NCI-H1417 treated with DMSO at 0.1 percent for 48 hours (cell line): ENCODE measurements at regions not wholly inside any gene's neighbourhood (a gene's known extent, or its start where the extent isn't known, plus 50 kb on each side); places are given as distances from the start of the nearest gene placed in this dataset.

Experiments used
- DNase-seq: peaks from one replicate; lab custom pipeline; 2025; lab: John Stamatoyannopoulos, UW

DNA sequence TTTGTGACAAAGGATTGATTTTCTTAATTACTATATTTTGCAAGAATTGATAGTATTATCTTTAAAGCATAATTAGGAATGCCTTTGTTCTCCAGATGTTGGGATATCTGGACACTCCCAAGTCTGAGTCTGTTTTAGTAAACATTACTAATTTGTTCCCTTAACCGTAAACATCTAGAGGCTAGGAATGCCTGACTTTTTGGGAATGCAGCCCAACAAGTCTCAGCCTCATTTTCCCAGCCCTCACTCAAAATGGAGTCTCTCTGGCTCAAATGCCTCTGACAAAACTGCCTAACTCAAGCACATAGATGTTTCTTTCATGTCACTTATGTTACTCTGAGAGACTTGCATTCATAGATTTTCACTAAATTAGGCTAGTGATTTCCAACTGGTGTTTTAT lies 297.0 kb upstream of the CLNK start:
- no peak for DNase-seq

DNA sequence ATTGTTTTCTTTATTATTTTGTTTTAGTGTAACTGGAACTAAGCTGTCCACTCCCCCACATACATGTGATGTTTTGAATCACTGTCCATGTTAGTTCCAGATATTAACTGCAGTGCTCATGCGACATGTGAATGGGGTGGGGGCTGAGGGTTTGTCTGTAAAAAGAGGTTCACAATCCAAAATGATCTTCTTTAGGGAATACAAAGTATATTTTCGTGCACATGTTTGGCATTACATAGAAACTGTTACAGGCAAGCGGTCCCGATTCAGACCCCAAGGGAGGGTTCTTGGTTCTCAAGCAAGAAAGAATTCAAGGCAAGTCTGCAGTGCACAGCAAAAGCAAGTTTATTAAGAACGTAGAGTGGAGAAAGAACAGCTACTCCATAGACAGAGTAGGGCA lies 296.5 kb upstream of the CLNK start:
- DNase-seq: no peak

DNA sequence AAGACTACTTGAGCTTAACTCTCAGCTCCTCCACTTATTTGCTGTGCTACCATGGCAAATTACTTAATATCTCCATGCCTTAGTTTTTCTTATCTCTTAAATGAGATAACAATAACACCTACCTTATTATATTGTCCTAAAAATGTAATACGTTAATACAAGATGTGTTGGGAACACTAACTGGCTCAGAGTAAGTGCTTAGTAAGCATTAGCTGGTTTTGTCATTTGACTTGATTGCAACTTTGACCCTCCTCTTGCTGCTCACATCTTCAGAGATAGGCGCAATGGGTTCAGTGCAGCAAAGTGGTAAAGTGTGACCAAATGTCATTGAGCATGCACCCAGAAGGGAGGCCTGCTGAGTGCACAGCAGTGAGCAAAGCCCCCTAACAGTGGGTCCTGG lies 294.5 kb upstream of the CLNK start:
- DNase-seq: no peak

DNA sequence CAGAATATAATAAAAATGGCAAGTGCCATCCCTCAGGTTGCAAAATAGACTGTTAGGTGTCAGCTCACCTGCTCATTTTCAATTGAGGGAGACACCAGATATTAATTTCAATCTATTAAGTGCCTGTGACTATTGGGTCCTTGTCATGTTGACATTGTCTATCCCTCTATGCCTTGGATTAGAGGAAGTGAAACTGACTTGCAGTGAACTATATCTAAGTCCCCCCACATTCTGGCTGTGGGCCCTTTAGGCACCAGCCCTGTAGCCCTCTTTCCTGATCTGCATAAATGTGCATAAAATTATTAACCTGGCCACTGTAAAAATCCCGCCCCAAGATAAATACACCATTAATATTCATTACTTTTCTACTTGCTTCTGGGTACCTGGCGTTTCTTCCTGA lies 293.0 kb upstream of the CLNK start:
- no peak for DNase-seq

DNA sequence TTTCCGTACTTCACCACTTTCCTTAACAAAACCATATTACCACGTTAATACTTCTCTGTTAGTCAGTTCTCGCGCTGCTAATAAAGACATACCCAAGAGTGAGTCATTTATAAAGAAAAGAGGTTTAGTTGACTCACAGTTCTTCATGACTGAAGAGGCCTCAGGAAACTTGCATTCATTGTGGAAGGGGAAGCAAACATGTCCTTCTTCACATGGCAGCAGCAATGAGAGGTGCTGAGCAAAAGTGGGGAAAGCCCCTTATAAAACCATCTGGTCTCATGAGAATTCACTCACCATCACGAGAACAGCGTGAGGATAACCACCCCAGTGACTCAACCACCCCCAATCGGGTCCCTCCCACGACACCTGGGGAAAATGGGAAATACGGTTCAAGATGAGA lies 289.8 kb upstream of the CLNK start:
- DNase-seq: no peak

DNA sequence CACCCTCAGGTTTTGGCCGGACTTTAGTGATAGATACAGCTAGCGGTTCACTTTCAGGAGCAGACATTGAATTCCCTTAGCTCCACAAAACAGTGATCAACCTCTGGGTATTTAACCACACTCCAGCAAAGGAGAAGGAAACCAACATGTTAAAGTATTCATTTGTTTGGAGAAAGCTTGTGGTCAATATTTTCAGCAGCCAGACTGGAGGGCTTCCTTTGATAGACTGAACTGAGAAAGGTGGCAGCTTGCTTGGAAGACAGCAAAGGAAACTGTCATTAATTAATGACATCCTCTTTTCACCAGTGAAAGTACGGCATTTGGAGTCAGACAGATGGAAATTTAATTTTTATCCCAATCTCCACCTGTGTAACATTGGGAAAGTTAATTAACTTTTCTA lies 289.1 kb upstream of the CLNK start:
- no peak for DNase-seq

DNA sequence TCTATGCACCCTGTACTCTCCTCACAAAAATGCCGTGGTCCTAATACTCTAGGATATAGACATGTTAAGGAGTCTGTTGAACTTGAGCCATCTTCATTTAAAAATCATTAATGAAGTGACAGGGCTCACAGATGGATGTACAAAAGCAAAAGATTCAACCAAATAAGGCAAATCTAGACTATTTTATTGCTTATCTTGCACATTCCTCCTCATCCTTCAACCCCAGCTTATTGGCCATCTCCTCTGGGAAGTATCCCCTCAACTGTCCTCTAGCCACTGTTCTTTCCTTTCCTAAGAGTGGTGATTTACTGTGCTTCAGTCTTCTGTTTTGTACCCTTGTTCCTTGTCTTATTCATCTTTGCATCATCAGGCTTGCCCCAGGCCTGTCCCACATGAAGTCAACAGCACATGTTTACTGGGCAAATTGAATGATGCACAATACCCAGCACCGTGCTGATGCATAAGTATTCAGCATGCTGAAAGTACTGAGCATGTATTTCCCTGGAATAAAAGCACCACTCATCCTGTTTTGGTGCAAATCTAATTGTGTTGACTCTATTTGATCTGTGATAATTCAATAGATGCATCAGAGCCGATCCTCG lies 287.3 kb upstream of the CLNK start:
- DNase-seq: no peak

DNA sequence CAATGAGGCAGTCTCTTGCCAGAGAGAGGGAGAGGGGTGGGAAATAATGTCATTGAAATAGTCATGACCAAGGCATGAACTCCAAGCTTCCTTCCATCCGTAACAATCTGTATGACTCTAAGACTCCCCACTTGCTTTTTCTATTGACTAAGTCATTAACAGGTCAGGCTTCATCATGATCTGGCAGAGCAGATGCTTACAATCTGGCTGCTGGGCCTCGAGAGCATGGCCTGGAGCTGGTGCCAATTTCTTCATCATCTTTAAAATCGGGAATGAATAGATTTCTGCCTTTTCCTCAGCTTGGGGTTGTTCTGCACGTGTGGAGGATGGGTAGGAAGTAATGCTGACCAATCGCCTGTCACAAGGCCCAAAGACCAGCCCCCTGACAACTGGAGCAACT lies 280.6 kb upstream of the CLNK start:
- DNase-seq: no peak

DNA sequence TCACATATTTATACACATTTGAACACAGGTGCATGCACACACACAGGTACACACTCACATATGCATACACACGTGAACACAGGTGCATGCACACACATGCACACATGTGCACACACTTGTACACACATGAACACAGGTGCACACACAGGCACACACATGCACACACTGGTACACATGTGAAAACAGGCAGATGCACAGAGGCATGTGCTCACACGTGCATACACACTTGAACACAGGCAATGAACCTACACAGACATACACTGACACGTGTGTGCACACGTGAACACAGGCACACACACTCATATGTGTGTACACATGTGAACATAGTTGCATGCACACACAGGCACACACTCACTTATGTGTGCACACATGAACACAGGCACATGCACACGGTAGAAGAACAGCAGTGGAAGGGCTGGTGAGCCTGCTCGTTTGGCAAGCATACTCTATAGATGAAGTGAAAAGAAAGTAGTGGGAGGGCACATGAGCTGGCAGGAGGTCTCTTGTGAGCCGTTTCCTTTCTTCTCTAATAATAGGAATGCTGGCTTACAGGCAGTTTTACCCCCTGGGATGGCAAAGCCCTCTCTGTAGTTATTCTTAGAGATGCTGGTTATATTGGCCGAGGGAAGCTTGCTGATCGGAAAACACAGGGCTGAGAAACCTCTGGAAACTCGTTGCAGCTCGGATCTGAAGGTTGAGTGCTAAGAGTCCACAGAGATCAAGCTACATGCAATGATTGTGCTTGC lies 279.6 kb upstream of the CLNK start:
- DNase-seq: no peak

DNA sequence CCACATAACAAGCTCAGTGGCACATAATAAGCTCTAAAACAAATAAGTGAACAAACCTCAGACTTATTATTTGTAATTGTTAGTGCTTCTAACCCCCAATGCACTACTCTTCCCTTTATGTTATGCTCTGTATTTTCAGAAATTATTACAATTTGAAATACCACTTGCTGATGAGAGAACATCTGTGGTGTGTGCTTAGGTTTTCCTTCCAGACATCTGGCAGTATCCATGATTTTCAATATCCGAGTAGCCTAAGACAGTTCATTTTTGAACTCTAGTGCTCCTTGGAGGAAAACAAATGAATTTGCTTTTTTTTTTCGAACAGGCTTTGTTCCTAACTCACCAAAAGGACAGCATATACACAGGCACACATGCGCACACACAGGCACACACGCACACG lies 278.7 kb upstream of the CLNK start:
- DNase-seq: no peak

DNA sequence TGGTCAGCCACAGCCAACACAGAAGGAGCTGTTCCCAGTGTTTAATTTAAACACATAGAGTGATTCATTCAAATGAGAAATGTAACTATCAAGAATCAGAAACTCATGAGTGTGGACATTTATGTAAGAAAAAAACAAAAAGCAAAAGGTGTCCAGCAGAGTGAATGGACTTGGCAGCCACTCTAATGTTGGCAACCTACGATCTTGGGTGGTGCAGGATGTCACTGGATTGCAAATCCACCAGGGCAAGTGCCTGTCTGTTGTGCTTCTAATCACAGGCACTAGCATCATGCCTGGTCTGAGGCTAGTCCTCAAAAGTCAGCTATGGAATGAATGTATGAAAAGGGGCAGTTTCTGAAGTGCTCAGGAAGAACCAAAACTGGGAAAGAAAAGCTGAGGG lies 277.7 kb upstream of the CLNK start:
- DNase-seq: no peak

DNA sequence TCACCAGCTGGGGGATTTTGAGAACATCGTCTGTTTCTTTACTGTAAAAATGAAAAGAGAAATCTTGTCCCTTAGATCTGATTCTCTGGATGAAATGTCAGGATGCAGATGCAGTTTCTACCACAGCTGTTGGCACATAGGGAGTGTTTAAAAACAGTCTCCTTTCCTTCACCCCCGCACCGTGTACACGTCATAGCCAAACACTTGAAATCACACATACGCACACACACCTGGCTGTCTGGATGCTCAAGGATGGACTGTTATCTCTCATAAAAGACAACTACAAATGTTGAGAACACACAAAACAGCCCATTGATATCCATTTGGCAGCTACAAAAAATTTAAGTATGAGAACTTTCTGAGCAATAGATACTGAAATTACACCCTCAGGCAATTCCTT lies 275.8 kb upstream of the CLNK start:
- DNase-seq: no peak

DNA sequence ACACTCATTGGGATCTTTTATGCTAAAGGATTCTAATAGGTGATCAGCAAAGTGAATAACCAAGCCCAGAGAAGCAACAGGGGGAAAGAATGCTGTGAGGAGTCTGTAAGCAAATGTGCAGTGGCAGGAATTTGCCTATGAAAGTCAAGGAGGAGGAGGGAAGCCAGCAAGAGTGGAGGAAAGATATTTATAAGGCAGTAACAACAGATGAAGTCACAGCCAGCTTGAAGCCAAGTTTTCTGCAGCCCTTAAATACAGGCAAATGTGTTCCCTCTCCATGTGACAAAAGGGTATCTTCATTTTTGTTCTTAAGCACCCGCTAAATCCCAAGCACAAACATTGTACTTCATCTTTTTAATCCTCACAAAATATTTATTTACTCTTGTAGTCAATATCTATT lies 275.0 kb upstream of the CLNK start:
- DNase-seq: no peak

DNA sequence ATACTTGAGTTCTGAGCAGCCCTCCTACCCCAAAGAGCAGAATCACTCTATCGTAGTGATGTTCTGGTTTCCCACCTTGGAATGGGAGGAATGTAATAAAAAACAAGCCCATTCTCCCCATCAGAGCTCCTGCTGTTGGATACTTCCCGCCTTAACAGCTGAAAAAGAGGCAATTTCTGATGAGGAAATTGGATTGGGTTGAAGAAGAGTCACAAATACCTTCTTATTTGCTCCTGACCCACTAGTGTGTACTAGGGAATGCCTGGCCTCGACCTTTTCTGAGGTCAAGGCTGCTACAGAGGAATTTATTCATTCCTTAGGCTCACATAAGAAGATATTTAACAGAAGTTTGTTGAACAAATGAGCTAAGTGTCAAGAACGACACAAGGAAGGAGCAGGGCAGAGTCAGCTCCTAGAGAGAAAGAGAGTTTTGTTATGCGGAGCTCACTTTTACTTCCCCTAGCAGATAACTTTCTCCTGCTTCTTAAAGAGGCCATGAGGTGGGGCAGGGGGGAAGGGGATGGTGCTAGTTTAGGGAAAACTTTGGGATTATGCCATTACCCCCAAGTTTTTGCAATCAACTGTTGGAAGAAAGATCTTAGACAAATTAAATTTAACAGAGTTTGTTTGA lies 273.8 kb upstream of the CLNK start:
- DNase-seq: no peak

DNA sequence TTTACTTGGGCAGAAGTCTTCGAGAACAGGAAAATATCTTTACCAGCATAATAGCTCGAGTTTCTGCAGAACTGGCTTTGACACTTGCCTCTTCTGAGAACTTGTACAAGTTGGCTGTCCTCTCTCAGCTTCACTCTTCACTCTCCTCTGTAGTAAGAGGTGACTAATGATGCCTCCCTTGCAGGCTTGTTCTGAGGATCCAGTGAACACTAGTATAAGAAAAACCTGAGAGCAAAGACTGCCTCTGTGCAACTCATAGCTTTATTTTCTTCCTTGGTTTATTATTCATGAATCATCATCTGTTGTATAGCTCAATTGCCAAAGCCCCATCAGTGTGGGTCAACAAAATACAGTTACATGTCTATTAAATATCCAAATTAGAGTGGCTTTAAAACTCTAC lies 266.7 kb upstream of the CLNK start:
- DNase-seq: no peak

DNA sequence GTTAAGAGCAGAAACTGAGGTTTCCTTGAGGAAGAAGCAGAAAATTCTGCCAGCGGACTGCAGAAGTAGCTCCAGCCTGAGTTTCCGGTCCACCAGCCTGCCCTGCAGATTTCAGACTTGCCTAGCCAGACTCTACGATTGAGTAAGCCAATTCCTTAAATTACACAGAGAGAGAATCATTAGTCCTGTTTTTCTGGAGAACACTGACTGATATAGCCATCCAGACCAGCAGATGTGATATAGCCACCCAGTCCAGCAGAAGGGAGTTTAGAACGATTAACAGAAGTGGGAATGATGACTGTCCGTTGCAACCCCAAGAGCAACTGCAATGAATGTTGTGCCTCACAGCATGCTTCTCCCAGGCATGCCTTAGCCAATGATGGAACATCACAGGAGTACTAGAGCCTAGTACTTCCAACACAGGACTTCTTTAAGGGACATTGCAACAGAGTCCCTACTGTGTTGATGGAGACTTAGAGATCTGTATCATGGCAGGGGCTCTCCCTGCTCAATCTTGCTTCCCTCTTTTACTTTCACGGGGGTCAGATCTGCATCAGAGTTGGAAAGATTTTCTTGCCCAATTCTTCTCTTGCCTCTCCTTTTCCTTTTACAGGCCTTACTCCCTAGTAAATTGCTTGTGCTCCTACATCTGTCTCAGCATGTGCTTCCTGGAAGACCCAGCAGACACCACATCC lies 264.6 kb upstream of the CLNK start:
- no peak for DNase-seq

DNA sequence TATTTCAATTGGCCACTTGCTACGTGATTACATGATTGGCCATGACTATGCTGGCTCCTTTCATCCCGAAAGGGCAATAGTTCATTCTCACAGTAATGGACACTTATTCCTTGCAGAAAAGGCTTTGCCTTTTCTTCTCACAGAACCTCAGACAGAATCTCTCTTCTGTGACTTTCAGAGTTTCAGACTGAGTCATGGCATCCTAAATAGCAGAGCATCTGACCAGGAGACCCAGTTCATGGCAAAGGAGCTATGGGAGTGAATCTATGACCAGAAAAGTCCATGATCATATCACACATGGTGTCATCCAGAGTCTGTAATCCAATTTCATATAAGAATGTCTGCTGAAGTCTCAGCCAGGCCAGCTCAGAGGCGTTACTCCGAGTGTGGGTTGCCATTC lies 263.3 kb upstream of the CLNK start:
- no peak for DNase-seq

DNA sequence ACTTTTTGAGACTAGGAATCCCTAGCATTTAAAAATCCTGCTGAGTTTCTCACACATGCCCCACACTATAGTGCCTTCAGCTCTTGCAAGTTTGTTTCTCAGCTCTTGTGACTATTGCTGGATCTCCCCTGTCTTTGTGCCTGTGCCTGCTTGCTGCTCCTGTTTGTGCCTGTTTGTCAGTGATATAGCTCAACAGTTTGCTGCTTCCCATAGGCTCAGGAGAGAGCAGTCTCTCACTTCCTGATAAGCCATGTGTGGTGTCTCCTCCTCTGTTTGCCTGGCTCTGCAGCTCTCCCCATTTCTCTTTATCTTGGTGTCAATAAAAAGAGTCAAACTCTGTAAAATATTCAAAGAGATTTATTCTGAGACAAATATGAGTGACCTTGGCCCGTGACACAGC lies 259.8 kb upstream of the CLNK start:
- no peak for DNase-seq

DNA sequence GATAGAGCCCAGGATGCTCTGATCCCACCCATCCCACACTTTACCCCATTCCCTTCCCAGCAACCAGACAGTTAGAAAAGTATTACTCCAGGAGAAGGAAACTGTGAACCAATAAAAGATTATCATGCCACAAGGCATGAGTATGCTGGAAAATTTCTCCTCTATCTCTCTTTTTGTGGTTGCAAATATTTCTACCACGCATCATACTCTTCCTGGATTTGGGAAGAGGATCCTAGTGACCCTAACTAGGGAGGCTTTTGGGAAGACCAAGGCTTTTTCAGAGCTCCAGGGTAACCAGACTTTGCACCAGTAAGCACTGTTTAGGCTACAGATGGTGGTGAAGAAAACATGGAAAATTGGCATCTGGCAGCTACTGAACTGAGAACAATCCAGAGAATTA lies 257.6 kb upstream of the CLNK start:
- no peak for DNase-seq

DNA sequence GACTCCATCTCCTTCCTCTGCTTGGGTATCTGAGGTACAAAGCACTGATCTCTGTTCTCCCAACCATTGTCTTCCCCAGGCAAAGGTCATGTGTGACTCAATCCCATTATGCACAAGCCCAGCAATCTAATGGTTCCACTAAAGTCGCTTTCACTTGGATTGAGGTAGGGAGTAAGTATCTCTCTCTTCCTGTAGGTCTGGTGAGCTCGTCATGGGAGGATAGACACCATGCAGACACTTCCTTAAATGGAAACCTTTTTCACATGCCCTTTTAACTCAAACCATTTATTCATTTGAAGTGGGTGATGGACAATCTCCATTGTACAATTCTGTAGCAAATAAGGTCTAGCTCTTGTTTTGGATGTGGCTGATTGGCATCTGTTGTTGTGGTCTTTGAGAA lies 245.2 kb upstream of the CLNK start:
- DNase-seq: no peak

DNA sequence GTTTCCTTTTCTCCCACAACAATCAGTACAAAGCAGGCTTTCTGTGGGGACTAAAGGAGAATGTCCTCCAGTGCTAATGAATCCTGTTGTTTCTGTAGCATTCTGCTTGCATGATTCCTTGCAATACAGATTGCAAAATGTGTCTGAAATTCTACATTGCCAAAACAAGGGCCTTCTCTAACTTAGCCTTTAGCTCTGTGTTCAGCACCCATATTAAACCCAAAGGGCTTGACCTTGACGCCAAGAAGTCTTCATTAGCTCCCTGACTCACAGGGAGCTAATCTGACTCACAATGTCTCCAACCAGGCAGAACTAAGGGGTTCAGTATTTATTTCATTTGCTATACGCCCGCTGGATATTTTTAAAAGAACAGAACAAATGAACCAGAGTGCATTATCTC lies 241.4 kb upstream of the CLNK start:
- no peak for DNase-seq

DNA sequence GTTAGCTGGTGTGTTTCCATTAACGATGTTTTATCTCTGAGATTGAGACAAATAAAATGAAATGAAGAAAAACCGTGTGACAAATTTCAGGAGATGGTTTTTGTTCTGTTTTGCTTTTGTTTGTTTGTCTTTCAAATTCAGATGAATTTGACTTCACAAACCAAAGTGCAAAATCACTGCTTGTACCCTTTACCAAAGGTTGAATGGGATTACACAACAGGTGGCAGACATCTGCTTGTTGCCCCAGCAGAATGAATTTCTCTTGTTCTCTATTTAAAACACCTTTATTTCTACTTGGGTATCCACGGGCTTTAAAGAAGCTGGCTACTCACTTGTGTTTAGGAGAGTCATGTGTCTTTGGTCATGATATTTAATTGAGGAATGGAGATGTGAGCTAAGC lies 239.7 kb upstream of the CLNK start:
- DNase-seq: no peak

DNA sequence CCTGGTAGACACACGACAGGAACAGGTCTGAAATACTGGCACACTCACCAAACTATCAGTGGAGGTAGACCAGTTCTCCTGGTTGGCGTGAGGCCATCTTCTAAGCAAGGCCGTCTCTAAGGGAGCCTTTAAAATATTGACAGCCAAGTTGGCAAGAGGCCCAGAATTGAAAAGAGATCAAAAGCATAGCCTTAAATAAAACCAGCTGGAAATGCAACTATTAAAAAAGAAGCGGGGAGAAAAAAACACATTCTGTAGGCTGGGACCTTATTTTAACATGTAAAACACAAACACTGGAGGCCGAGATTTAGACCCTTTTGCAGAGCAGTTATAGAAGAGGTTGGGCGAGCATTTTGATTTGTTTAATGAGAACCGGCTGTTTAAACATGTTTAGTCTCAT lies 233.0 kb upstream of the CLNK start:
- DNase-seq: peak; percentile 66
